SK-N-SH treated with all-trans-retinoic acid at 6 μM for 48 hours (cell line): ENCODE measurements at regions not wholly inside any gene's neighbourhood (a gene's known extent, or its start where the extent isn't known, plus 50 kb on each side); places are given as distances from the start of the nearest gene placed in this dataset.

ENCODE experiments used
- ARNTL ChIP-seq: fragments of 450-650 bp; formaldehyde crosslinking; IDR thresholded peaks from 2 replicates; pipeline ENCODE4 v1.5.0; 2020; ENCODE audit warnings: low read depth, mild to moderate bottlenecking, moderate library complexity, borderline replicate concordance
- BACH2 ChIP-seq: fragments of 250-450 bp; sonication (Bioruptor Pico); IDR thresholded peaks from 2 replicates; pipeline ENCODE4 v1.9.0; 2021; ENCODE audit warnings: mild to moderate bottlenecking, borderline replicate concordance
- CSDC2 ChIP-seq: fragments of 250-450 bp; sonication (Bioruptor Pico); IDR thresholded peaks from 2 replicates; pipeline ENCODE4 v1.5.0; 2020; ENCODE audit warnings: mild to moderate bottlenecking, moderate library complexity
- GLIS3 ChIP-seq: fragments of 250-450 bp; sonication (Bioruptor Pico); IDR thresholded peaks from 2 replicates; pipeline ENCODE4 v1.5.0; 2020; ENCODE audit warnings: mild to moderate bottlenecking, moderate library complexity
- PATZ1 ChIP-seq: fragments of 250-450 bp; sonication (Bioruptor Pico); IDR thresholded peaks from 2 replicates; pipeline ENCODE4 v1.8.0; 2020; ENCODE audit warnings: mild to moderate bottlenecking, moderate library complexity, borderline replicate concordance
- POU6F1 ChIP-seq: fragments of 250-450 bp; sonication (Bioruptor Pico); IDR thresholded peaks from 2 replicates; pipeline ENCODE4 v1.8.0; 2021; ENCODE audit warnings: low read depth, mild to moderate bottlenecking, moderate library complexity, borderline replicate concordance
- TOX ChIP-seq: fragments of 250-450 bp; sonication (Bioruptor Pico); IDR thresholded peaks from 2 replicates; pipeline ENCODE4 v1.8.0; 2021; ENCODE audit warnings: mild to moderate bottlenecking, moderate library complexity, borderline replicate concordance
- TSHZ2 ChIP-seq: fragments of 250-450 bp; sonication (Bioruptor Pico); IDR thresholded peaks from 2 replicates; pipeline ENCODE4 v1.5.0; 2020; ENCODE audit warnings: mild to moderate bottlenecking, moderate library complexity

GRCh38 chr6:26183237-26183580 lies 96.0 kb downstream of the HFE start:
- TF ChIP-seq POU6F1 (no peak), TOX (CRISPR knock-in tag) (no peak), GLIS3 (no peak), BACH2 (no peak), PATZ1 (CRISPR knock-in tag) (no peak), TSHZ2 (no peak), CSDC2 (CRISPR knock-in tag) (no peak), ARNTL (CRISPR knock-in tag) (no peak)
